ENCODE measurements at regions not wholly inside any gene's neighbourhood (a gene's known extent, or its start where the extent isn't known, plus 50 kb on each side); places are given as distances from the start of the nearest gene placed in this dataset.

GRCh38 chr1:102580806-102581205 is 527.5 kb downstream of the COL11A1 start:
- POLR2A ChIA-PET (ENCODE audit: unreplicated experiment): interaction anchor here (0.6 kb wide), 1 partner anchor 66 kb away, joined by 4 read pairs; no protein-coding TSS in a partner anchor
- H3K9me2 ChIP-seq (ENCODE audit: insufficient read depth): 0 out of 2 replicates have a peak, but pooled peaks cover 3% of the 10 kb centered on the region

GRCh38 chr1:102578804-102579203 is 529.5 kb downstream of the COL11A1 start:
- BruUV-seq (replicated peaks): no TSS peak
- no peaks in the 10 kb centered on the region for H3F3A ChIP-seq (ENCODE audit: insufficient read depth, low read depth)
- POLR2A ChIA-PET (ENCODE audit: unreplicated experiment): no interaction called here

More at GRCh38 chr1:102580806-102581205, 527.5 kb downstream of the COL11A1 start:
- Histone ChIP-seq H2AFZ (no peak overlapping the region), H3K4me1 (replicated peaks; ENCODE audit: insufficient read depth) (no peaks in the 10 kb centered on the region), H3K27me3 (ENCODE audit: insufficient read depth, low read depth) (no peaks in the 10 kb centered on the region), H3K79me2 (ENCODE audit: low read depth) (no peaks in the 10 kb centered on the region), H3K9me3 (ENCODE audit: insufficient read depth, low read depth) (no peaks in the 10 kb centered on the region), H3F3A (ENCODE audit: insufficient read depth, low read depth) (no peaks in the 10 kb centered on the region), H3K36me3 (ENCODE audit: low read depth) (no peaks in the 10 kb centered on the region), H3K27ac (no peak overlapping the region), H3K4me3 (no peak overlapping the region), H3K4me2 (no peak overlapping the region), H4K20me1 (ENCODE audit: insufficient read depth) (no peaks in the 10 kb centered on the region)
- no TSS peak for BruUV-seq (replicated peaks)
- intact Hi-C loops (cut with micrococcal nuclease; ENCODE audit: unreplicated experiment): no loop called here
- no peak for DNase-seq
- CTCF ChIA-PET: interaction anchor here (0.7 kb wide), 1 partner anchor 876 kb away, joined by 4 read pairs; no protein-coding TSS in a partner anchor
- no peak for TF ChIP-seq CTCF (conservative IDR thresholded peaks at IDR 0.05)
- TF ChIP-seq EZH2 (IDR thresholded peaks at IDR 0.05; ENCODE audit: low read depth): no peak

GRCh38 chr1:102572637-102573036 is 535.7 kb downstream of the COL11A1 start:
- Histone ChIP-seq H3K36me3 (ENCODE audit: low read depth) (no peaks in the 10 kb centered on the region), H3K79me2 (ENCODE audit: low read depth) (no peaks in the 10 kb centered on the region), H3K4me1 (replicated peaks; ENCODE audit: insufficient read depth) (no peaks in the 10 kb centered on the region), H2AFZ (peak overlapping the region; percentile 36; the same call in 1 of the 2 replicates), H3K27ac (no peak overlapping the region), H3K9me3 (ENCODE audit: insufficient read depth, low read depth) (no peaks in the 10 kb centered on the region), H3K4me2 (no peak overlapping the region), H3K27me3 (ENCODE audit: insufficient read depth, low read depth) (no peaks in the 10 kb centered on the region), H3F3A (ENCODE audit: insufficient read depth, low read depth) (no peaks in the 10 kb centered on the region), H3K4me3 (no peak overlapping the region), H4K20me1 (ENCODE audit: insufficient read depth) (no peaks in the 10 kb centered on the region), H3K9me2 (ENCODE audit: insufficient read depth) (peaks cover 6% of the 10 kb centered on the region; the same call in 1 of the 2 replicates)
- BruUV-seq (replicated peaks): no TSS peak
- CTCF ChIA-PET: no interaction called here
- no peak for DNase-seq
- intact Hi-C loops (cut with micrococcal nuclease; ENCODE audit: unreplicated experiment): no loop called here
- TF ChIP-seq CTCF (conservative IDR thresholded peaks at IDR 0.05) (no peak), EZH2 (IDR thresholded peaks at IDR 0.05; ENCODE audit: low read depth) (no peak)
- POLR2A ChIA-PET (ENCODE audit: unreplicated experiment): no interaction called here

More at GRCh38 chr1:102578804-102579203, 529.5 kb downstream of the COL11A1 start:
- Histone ChIP-seq H3K4me2 (no peak overlapping the region), H3K27me3 (ENCODE audit: insufficient read depth, low read depth) (no peaks in the 10 kb centered on the region), H3K27ac (no peak overlapping the region), H4K20me1 (ENCODE audit: insufficient read depth) (no peaks in the 10 kb centered on the region), H3K9me2 (ENCODE audit: insufficient read depth) (0 out of 2 replicates have a peak, but pooled peaks cover 3% of the 10 kb centered on the region), H3K79me2 (ENCODE audit: low read depth) (no peaks in the 10 kb centered on the region), H2AFZ (no peak overlapping the region), H3K9me3 (ENCODE audit: insufficient read depth, low read depth) (no peaks in the 10 kb centered on the region), H3K36me3 (ENCODE audit: low read depth) (no peaks in the 10 kb centered on the region), H3K4me3 (no peak overlapping the region), H3K4me1 (replicated peaks; ENCODE audit: insufficient read depth) (no peaks in the 10 kb centered on the region)
- TF ChIP-seq EZH2 (IDR thresholded peaks at IDR 0.05; ENCODE audit: low read depth): no peak
- no peak for TF ChIP-seq CTCF (conservative IDR thresholded peaks at IDR 0.05)
- CTCF ChIA-PET: no interaction called here
- intact Hi-C loops (cut with micrococcal nuclease; ENCODE audit: unreplicated experiment): no loop called here
- DNase-seq: no peak

Measured in PC-9 (cell line).